GM12891 (cell line): ENCODE measurements at regions not wholly inside any gene's neighbourhood (a gene's known extent, or its start where the extent isn't known, plus 50 kb on each side); places are given as distances from the start of the nearest gene placed in this dataset.

ENCODE experiments used
- POLR2A ChIP-seq: IDR thresholded peaks from 2 replicates; pipeline ENCODE4 v1.6.1; 2011; ENCODE audit warnings: low read depth, low read length, control low read depth
- POLR2AphosphoS5 ChIP-seq: IDR thresholded peaks from 2 replicates; pipeline ENCODE4 v1.6.1; 2011; ENCODE audit warnings: low read depth, low read length, control low read depth
- POU2F2 ChIP-seq: IDR thresholded peaks from 2 replicates; pipeline ENCODE4 v1.6.1; 2011; ENCODE audit warnings: low read depth, mild to moderate bottlenecking, control low read depth, low read length, moderate library complexity

DNA sequence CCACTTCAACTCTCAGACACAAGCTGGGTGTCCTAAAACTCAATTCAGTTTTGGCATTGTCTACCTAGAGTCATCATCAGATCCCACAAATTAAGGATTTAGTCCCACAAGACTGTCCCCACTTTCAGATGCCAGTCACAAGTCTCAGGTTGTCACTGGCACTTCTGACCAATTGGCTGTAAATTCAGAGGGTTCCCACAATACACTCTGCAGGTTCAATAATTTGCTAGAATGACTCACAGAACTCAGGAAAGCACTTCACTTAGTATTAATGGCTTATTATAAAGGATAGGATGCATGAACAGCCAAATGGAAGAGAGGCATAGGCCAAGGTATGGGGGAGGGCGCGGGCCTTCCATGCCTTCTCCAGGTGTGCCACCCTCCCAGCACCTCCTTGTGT is 209.1 kb downstream of the SREK1 start:
- no peak for TF ChIP-seq POU2F2
- TF ChIP-seq POLR2A: no peak
- TF ChIP-seq POLR2AphosphoS5: no peak
